Fibroblast of lung (primary cell): ENCODE measurements at regions not wholly inside any gene's neighbourhood (a gene's known extent, or its start where the extent isn't known, plus 50 kb on each side); places are given as distances from the start of the nearest gene placed in this dataset.
"Not testable (repeated sequence)": the region's sequence is repeated elsewhere in the genome, so short reads cannot be mapped to it uniquely, and the experiment has no call there.

Source experiments
- DNase-seq, 2 donors: peaks; one replicate each; pipeline versions ENCODE4 v3.0.0 to v3.0.0-alpha.2; 2010; ENCODE audit warnings: low read depth in 2 of 2
- H2AFZ ChIP-seq: 2 replicates; pipeline ENCODE4 v1.5.1; 2012; ENCODE audit warnings: low read length, control low read depth, inconsistent platforms
- H3K27ac ChIP-seq: 2 replicates; pipeline ENCODE4 v1.5.1; 2011; ENCODE audit warnings: low read length, control low read depth; ENCODE audit not compliant: insufficient read depth
- H3K27me3 ChIP-seq: 2 replicates; pipeline ENCODE4 v1.5.1; 2011; ENCODE audit warnings: mild to moderate bottlenecking, low read length; ENCODE audit not compliant: control insufficient read depth, insufficient read depth
- H3K36me3 ChIP-seq: 2 replicates; pipeline ENCODE4 v1.5.1; 2011; ENCODE audit warnings: low read length; ENCODE audit not compliant: control insufficient read depth, insufficient read depth
- H3K4me1 ChIP-seq: 2 replicates; pipeline ENCODE4 v1.5.1; 2011; ENCODE audit warnings: low read length; ENCODE audit not compliant: control insufficient read depth, insufficient read depth; ENCODE audit errors: extremely low read depth
- H3K4me2 ChIP-seq: 2 replicates; pipeline ENCODE4 v1.5.1; 2011; ENCODE audit warnings: low read length, control low read depth; ENCODE audit not compliant: insufficient read depth; ENCODE audit errors: extremely low read depth
- H3K4me3 ChIP-seq, 4 experiments: fragments of 200-600 bp in 1 of 4; sonication (generic) in 1 of 4; replicated peaks in 1 of 4; 2 replicates each; pipeline ENCODE4 v1.5.1; 2011 to 2016; ENCODE audit warnings: low read length in 4 of 4, low read depth in 3 of 4, mild to moderate bottlenecking in 3 of 4, control low read depth in 2 of 4, inconsistent platforms in 1 of 4, mixed read lengths in 1 of 4; ENCODE audit not compliant: insufficient read depth in 1 of 4; ENCODE audit errors: control extremely low read depth in 1 of 4
- H3K79me2 ChIP-seq: 2 replicates; pipeline ENCODE4 v1.5.1; 2012; ENCODE audit warnings: mild to moderate bottlenecking, low read length, inconsistent platforms; ENCODE audit not compliant: control insufficient read depth, insufficient read depth
- H3K9ac ChIP-seq: 2 replicates; pipeline ENCODE4 v1.5.1; 2011; ENCODE audit warnings: mild to moderate bottlenecking, low read length, control low read depth; ENCODE audit not compliant: insufficient read depth
- H3K9me3 ChIP-seq: 2 replicates; pipeline ENCODE4 v1.5.1; 2012; ENCODE audit warnings: low read depth, low read length; ENCODE audit not compliant: control insufficient read depth, insufficient read depth
- H4K20me1 ChIP-seq: 2 replicates; pipeline ENCODE4 v1.5.1; 2011; ENCODE audit warnings: low read length; ENCODE audit not compliant: control insufficient read depth, insufficient read depth; ENCODE audit errors: extremely low read depth
- CTCF ChIP-seq, 2 donors: IDR thresholded peaks in 1 of 2; conservative IDR thresholded peaks in 1 of 2; 1 replicate in 1 of 2; 2 replicates in 1 of 2; pipeline ENCODE4 v1.5.1; 2011 to 2012; ENCODE audit warnings: low read length in 2 of 2, control low read depth in 1 of 2, inconsistent platforms in 1 of 2, low read depth in 1 of 2, mild to moderate bottlenecking in 1 of 2
- EZH2 ChIP-seq: IDR thresholded peaks from 2 replicates; pipeline ENCODE4 v1.5.1; 2012; ENCODE audit warnings: low read length, control low read depth, mild to moderate bottlenecking; ENCODE audit errors: missing control alignments

- H3K9me3 ChIP-seq: no peaks in the 10 kb centered on the region
- H3K4me2 ChIP-seq: no peak overlapping the region
- no peaks in the 10 kb centered on the region for H4K20me1 ChIP-seq
- H3K27ac ChIP-seq: no peak overlapping the region
- TF ChIP-seq EZH2 (no peak), CTCF (conservative IDR thresholded peaks at IDR 0.05 in 1 of 2, IDR thresholded peaks at IDR 0.05 in 1 of 2; ENCODE audit: low read depth in 1 of 2, low read length in 2 of 2) (no peak)
- no peak overlapping the region for H2AFZ ChIP-seq
- no peaks in the 10 kb centered on the region for H3K36me3 ChIP-seq
- no peak overlapping the region for H3K9ac ChIP-seq
- no peaks in the 10 kb centered on the region for H3K79me2 ChIP-seq
- H3K27me3 ChIP-seq: no peaks in the 10 kb centered on the region
- DNase-seq: no peak
- H3K4me1 ChIP-seq: no peaks in the 10 kb centered on the region
- no peak overlapping the region for H3K4me3 ChIP-seq
These were observed 666.0 kb upstream of the RAG2 start for GRCh38 chr11:37264060-37264459.

GRCh38 chr11:37263467-37263866 lies 665.4 kb upstream of the RAG2 start:
- H3K9ac ChIP-seq, H3K4me3 ChIP-seq, H4K20me1 ChIP-seq, H3K4me2 ChIP-seq, H3K9me3 ChIP-seq, H3K79me2 ChIP-seq, H2AFZ ChIP-seq, DNase-seq, H3K36me3 ChIP-seq, H3K27ac ChIP-seq, H3K4me1 ChIP-seq, H3K27me3 ChIP-seq: not testable (repeated sequence)

- Histone ChIP-seq H3K9me3 (no peaks in the 10 kb centered on the region), H3K36me3 (no peaks in the 10 kb centered on the region), H3K4me2 (no peak overlapping the region), H3K4me3 (no peak overlapping the region), H3K9ac (no peak overlapping the region), H4K20me1 (no peaks in the 10 kb centered on the region), H2AFZ (no peak overlapping the region), H3K27ac (no peak overlapping the region), H3K27me3 (no peaks in the 10 kb centered on the region), H3K79me2 (no peaks in the 10 kb centered on the region), H3K4me1 (no peaks in the 10 kb centered on the region)
- TF ChIP-seq CTCF (conservative IDR thresholded peaks at IDR 0.05 in 1 of 2, IDR thresholded peaks at IDR 0.05 in 1 of 2; ENCODE audit: low read depth in 1 of 2, low read length in 2 of 2) (no peak), EZH2 (no peak)
- DNase-seq: no peak
These were observed 661.7 kb upstream of the RAG2 start for GRCh38 chr11:37259734-37260133.

- TF ChIP-seq CTCF (conservative IDR thresholded peaks at IDR 0.05 in 1 of 2, IDR thresholded peaks at IDR 0.05 in 1 of 2; ENCODE audit: low read depth in 1 of 2, low read length in 2 of 2): no peak
- no peak for TF ChIP-seq EZH2
- no peak overlapping the region for H2AFZ ChIP-seq
These were observed 650.1 kb upstream of the RAG2 start for GRCh38 chr11:37248145-37248544.

GRCh38 chr11:37246092-37246491 lies 648.1 kb upstream of the RAG2 start:
- not testable (repeated sequence) for DNase-seq, H3K4me2 ChIP-seq, H3K79me2 ChIP-seq, H3K4me3 ChIP-seq, H3K4me1 ChIP-seq, H2AFZ ChIP-seq, H3K27ac ChIP-seq, H4K20me1 ChIP-seq, H3K27me3 ChIP-seq, H3K36me3 ChIP-seq, H3K9me3 ChIP-seq, H3K9ac ChIP-seq

More at GRCh38 chr11:37248145-37248544, 650.1 kb upstream of the RAG2 start:
- Histone ChIP-seq H3K9ac (no peak overlapping the region), H3K36me3 (no peaks in the 10 kb centered on the region), H3K9me3 (no peaks in the 10 kb centered on the region), H3K4me3 (no peak overlapping the region), H3K27me3 (no peaks in the 10 kb centered on the region), H3K4me1 (no peaks in the 10 kb centered on the region), H3K4me2 (no peak overlapping the region), H4K20me1 (no peaks in the 10 kb centered on the region), H3K79me2 (no peaks in the 10 kb centered on the region), H3K27ac (no peak overlapping the region)
- no peak for DNase-seq
